ENCODE measurements at regions not wholly inside any gene's neighbourhood (a gene's known extent, or its start where the extent isn't known, plus 50 kb on each side); places are given as distances from the start of the nearest gene placed in this dataset.

DNA sequence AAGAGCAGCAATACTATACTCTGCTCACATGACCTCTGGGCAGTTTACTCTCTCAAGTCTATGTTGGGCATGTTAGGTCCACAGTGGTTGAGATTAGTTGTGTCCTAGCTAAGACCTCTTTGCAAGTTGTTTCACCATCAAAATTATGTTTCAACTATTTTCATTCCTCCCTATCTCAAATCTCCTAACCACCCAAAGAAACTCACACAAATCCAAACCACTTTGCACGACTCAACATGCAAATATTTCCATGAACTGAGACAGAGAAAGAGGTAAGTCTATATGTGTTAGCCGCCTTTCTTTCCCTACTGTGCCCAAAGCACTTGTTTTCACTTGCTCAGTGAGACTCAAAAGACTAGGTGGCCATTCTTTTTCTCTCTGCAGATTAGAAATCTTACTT, 546.8 kb downstream of the TNS1 start:
- TF ChIP-seq CTCF (IDR thresholded peaks at IDR 0.05) = no peak

DNA sequence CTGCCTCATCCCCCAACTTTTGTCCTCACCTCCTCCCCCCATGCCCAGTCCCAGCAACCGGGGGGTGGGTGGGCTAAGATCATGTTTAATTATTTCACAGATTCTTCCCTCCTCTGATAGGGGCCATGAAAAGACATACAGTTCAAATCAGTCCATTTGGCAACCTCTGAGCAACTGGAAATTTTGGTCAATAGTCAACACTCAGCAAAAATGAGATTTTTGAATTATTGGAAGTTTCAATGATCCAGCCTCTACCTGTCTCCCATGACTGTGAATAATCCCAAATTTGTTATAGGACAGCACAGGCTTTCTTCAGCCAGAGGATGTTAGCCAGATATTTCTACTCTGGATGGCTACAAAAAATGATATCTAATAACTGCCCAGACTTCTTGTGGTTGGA, 549.9 kb downstream of the TNS1 start:
- TF ChIP-seq CTCF (IDR thresholded peaks at IDR 0.05) = no peak

- no peak for TF ChIP-seq CTCF (IDR thresholded peaks at IDR 0.05)
These were observed 551.1 kb downstream of the TNS1 start for GRCh38 chr2:217451666-217452065.

- TF ChIP-seq CTCF (IDR thresholded peaks at IDR 0.05) = no peak
These were observed 553.4 kb downstream of the TNS1 start for GRCh38 chr2:217449444-217449843.

DNA sequence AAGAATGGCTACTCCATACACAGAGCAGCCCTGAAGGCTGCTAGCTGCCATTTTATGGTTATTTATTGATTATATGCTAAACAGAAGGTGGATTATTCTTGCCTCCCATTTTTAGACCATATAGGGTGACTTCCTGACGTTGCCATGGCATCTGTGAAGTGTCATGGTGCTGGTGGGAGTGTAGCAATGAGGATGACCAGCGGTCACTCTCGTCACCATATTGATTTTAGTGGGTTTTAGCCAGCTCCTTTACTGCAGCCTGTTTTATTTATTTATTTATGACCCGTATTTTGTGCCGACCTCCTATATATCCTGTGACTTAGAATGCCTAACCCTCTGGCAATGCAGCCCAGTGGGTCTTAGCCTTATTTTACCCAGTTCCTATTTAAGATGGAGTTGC, 553.9 kb downstream of the TNS1 start:
- no peak for TF ChIP-seq CTCF (IDR thresholded peaks at IDR 0.05)

GRCh38 chr2:217445723-217446122, 557.1 kb downstream of the TNS1 start:
- TF ChIP-seq CTCF (IDR thresholded peaks at IDR 0.05) = no peak

DNA sequence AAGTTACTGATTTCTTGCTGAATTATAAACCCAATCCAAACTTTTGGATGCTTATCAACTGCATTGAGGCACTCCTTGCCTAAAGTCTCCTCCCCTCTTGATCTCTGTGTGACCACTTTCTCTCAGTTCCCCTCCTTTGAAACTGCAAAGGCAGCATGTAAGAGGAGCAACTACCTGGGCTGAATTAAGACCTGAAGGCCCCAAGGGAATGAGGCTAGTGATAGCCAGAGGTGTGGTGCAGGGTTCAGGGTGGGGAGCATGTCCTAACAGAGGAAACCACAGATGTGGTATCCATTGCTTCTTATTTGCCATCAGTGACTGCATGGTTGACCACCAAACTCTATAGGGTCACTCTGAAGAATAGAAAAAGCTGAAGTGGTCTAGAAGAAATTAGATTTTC, 557.9 kb downstream of the TNS1 start:
- no peak for TF ChIP-seq CTCF (IDR thresholded peaks at IDR 0.05)

DNA sequence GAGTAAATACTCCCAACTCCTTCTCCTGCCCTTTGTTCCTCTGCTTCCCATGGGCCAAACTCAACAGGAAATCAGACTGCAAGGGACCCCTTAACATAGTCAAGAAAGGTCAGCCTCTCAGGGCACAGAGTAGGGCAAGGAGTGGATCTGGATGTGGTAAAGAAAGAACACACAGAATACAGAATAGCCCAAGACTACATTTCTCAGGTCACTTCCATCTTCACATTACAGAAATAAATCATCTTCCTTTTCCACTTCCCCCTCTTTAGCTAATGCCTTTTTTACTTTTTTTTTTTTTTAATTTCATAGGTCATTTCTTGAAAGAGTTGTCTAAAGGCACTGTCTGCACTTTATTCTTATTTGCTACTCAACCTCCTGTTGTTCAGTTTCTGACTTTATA, 558.3 kb downstream of the TNS1 start:
- TF ChIP-seq CTCF (IDR thresholded peaks at IDR 0.05) = no peak
